ENCODE measurements at regions not wholly inside any gene's neighbourhood (a gene's known extent, or its start where the extent isn't known, plus 50 kb on each side); places are given as distances from the start of the nearest gene placed in this dataset.

- DNase-seq (ENCODE audit: low read depth in 2 of 2): no peak
- no peak for TF ChIP-seq EZH2 (IDR thresholded peaks at IDR 0.05; ENCODE audit: low read length, missing control alignments)
- no peak for TF ChIP-seq CTCF (conservative IDR thresholded peaks at IDR 0.05 in 1 of 2, IDR thresholded peaks at IDR 0.05 in 1 of 2; ENCODE audit: low read depth in 1 of 2, low read length in 2 of 2)
- H3K27me3 ChIP-seq (ENCODE audit: control insufficient read depth, insufficient read depth, low read length): no peaks in the 10 kb centered on the region
- H3K4me3 ChIP-seq (replicated peaks in 1 of 4; ENCODE audit: control extremely low read depth in 1 of 4, insufficient read depth in 1 of 4, low read depth in 3 of 4, low read length in 4 of 4): no peak overlapping the region
- no peaks in the 10 kb centered on the region for H3K79me2 ChIP-seq (ENCODE audit: control insufficient read depth, insufficient read depth, low read length)
- H4K20me1 ChIP-seq (ENCODE audit: control insufficient read depth, extremely low read depth, insufficient read depth, low read length): no peaks in the 10 kb centered on the region
- no peak overlapping the region for H3K27ac ChIP-seq (ENCODE audit: insufficient read depth, low read length)
- no peak overlapping the region for H3K9ac ChIP-seq (ENCODE audit: insufficient read depth, low read length)
- no peaks in the 10 kb centered on the region for H3K9me3 ChIP-seq (ENCODE audit: control insufficient read depth, insufficient read depth, low read depth, low read length)
- peaks cover 8% of the 10 kb centered on the region for H3K4me1 ChIP-seq (ENCODE audit: control insufficient read depth, extremely low read depth, insufficient read depth, low read length)
- no peak overlapping the region for H2AFZ ChIP-seq (ENCODE audit: low read length)
- no peak overlapping the region for H3K4me2 ChIP-seq (ENCODE audit: extremely low read depth, insufficient read depth, low read length)
- H3K36me3 ChIP-seq (ENCODE audit: control insufficient read depth, insufficient read depth, low read length): no peaks in the 10 kb centered on the region
Measured at GRCh38 chr1:173395762-173396161, 81.4 kb upstream of the PRDX6 start.

GRCh38 chr1:173400387-173400995 is 76.6 kb upstream of the PRDX6 start:
- no peak overlapping the region for H3K4me3 ChIP-seq (replicated peaks in 1 of 4; ENCODE audit: control extremely low read depth in 1 of 4, insufficient read depth in 1 of 4, low read depth in 3 of 4, low read length in 4 of 4)
- no peaks in the 10 kb centered on the region for H3K4me1 ChIP-seq (ENCODE audit: control insufficient read depth, extremely low read depth, insufficient read depth, low read length)
- no peaks in the 10 kb centered on the region for H3K79me2 ChIP-seq (ENCODE audit: control insufficient read depth, insufficient read depth, low read length)
- no peak overlapping the region for H3K9ac ChIP-seq (ENCODE audit: insufficient read depth, low read length)
- TF ChIP-seq CTCF (conservative IDR thresholded peaks at IDR 0.05 in 1 of 2, IDR thresholded peaks at IDR 0.05 in 1 of 2; ENCODE audit: low read depth in 1 of 2, low read length in 2 of 2) (no peak), EZH2 (IDR thresholded peaks at IDR 0.05; ENCODE audit: low read length, missing control alignments) (no peak)
- H3K27ac ChIP-seq (ENCODE audit: insufficient read depth, low read length): no peak overlapping the region
- H3K27me3 ChIP-seq (ENCODE audit: control insufficient read depth, insufficient read depth, low read length): no peaks in the 10 kb centered on the region
- no peaks in the 10 kb centered on the region for H4K20me1 ChIP-seq (ENCODE audit: control insufficient read depth, extremely low read depth, insufficient read depth, low read length)
- H2AFZ ChIP-seq (ENCODE audit: low read length): no peak overlapping the region
- H3K36me3 ChIP-seq (ENCODE audit: control insufficient read depth, insufficient read depth, low read length): no peaks in the 10 kb centered on the region
- H3K4me2 ChIP-seq (ENCODE audit: extremely low read depth, insufficient read depth, low read length): no peak overlapping the region
- no peaks in the 10 kb centered on the region for H3K9me3 ChIP-seq (ENCODE audit: control insufficient read depth, insufficient read depth, low read depth, low read length)
- DNase-seq (ENCODE audit: low read depth in 2 of 2): no peak

GRCh38 chr1:173403996-173404395 is 73.1 kb upstream of the PRDX6 start:
- DNase-seq (ENCODE audit: low read depth in 2 of 2): no peak
- Histone ChIP-seq H3K27me3 (ENCODE audit: control insufficient read depth, insufficient read depth, low read length) (no peaks in the 10 kb centered on the region), H4K20me1 (ENCODE audit: control insufficient read depth, extremely low read depth, insufficient read depth, low read length) (no peaks in the 10 kb centered on the region), H3K79me2 (ENCODE audit: control insufficient read depth, insufficient read depth, low read length) (no peaks in the 10 kb centered on the region), H3K9ac (ENCODE audit: insufficient read depth, low read length) (no peak overlapping the region), H3K36me3 (ENCODE audit: control insufficient read depth, insufficient read depth, low read length) (no peaks in the 10 kb centered on the region), H3K27ac (ENCODE audit: insufficient read depth, low read length) (no peak overlapping the region), H2AFZ (ENCODE audit: low read length) (no peak overlapping the region), H3K4me3 (replicated peaks in 1 of 4; ENCODE audit: control extremely low read depth in 1 of 4, insufficient read depth in 1 of 4, low read depth in 3 of 4, low read length in 4 of 4) (no peak overlapping the region), H3K4me2 (ENCODE audit: extremely low read depth, insufficient read depth, low read length) (no peak overlapping the region), H3K9me3 (ENCODE audit: control insufficient read depth, insufficient read depth, low read depth, low read length) (no peaks in the 10 kb centered on the region), H3K4me1 (ENCODE audit: control insufficient read depth, extremely low read depth, insufficient read depth, low read length) (peaks cover 5% of the 10 kb centered on the region)
- no peak for TF ChIP-seq CTCF (conservative IDR thresholded peaks at IDR 0.05 in 1 of 2, IDR thresholded peaks at IDR 0.05 in 1 of 2; ENCODE audit: low read depth in 1 of 2, low read length in 2 of 2)
- TF ChIP-seq EZH2 (IDR thresholded peaks at IDR 0.05; ENCODE audit: low read length, missing control alignments): no peak

All from fibroblast of lung (primary cell).